ENCODE measurements at regions not wholly inside any gene's neighbourhood (a gene's known extent, or its start where the extent isn't known, plus 50 kb on each side); places are given as distances from the start of the nearest gene placed in this dataset.

DNA sequence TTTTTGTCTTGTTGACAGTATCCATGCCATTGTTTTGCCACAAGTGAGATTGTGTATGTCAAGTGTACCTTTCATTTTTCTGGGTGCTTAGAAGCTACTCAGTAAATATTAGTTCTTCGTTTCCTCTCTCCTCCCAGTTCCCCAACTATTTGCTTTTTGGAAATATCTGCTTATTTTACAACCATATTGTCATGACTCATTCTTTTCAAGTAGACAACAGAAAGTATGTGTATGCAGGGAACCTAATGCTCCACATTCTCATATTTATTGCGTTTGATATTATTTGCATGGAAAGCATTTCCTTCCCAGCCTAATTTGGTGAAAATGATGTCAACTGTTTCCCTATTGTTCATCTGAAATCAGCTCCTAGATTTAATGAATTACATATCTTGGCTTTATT is 483.7 kb upstream of the RIOK2 start:
- H3K4me1 ChIP-seq: no peaks in the 10 kb centered on the region
- no peaks in the 10 kb centered on the region for H3K36me3 ChIP-seq
- TF ChIP-seq, protein P1, sequence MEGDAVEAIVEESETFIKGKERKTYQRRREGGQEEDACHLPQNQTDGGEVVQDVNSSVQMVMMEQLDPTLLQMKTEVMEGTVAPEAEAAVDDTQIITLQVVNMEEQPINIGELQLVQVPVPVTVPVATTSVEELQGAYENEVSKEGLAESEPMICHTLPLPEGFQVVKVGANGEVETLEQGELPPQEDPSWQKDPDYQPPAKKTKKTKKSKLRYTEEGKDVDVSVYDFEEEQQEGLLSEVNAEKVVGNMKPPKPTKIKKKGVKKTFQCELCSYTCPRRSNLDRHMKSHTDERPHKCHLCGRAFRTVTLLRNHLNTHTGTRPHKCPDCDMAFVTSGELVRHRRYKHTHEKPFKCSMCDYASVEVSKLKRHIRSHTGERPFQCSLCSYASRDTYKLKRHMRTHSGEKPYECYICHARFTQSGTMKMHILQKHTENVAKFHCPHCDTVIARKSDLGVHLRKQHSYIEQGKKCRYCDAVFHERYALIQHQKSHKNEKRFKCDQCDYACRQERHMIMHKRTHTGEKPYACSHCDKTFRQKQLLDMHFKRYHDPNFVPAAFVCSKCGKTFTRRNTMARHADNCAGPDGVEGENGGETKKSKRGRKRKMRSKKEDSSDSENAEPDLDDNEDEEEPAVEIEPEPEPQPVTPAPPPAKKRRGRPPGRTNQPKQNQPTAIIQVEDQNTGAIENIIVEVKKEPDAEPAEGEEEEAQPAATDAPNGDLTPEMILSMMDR (IDR thresholded peaks at IDR 0.05): no peak
- no peak for TF ChIP-seq POLR2AphosphoS5 (IDR thresholded peaks at IDR 0.05)
- TF ChIP-seq POLR2A (IDR thresholded peaks at IDR 0.05): no peak
- H3K4me3 ChIP-seq: no peak overlapping the region
- DNase-seq (ENCODE audit: low spot score in 2 of 2): no peak
- no peaks in the 10 kb centered on the region for H3K9me3 ChIP-seq
- no peaks in the 10 kb centered on the region for H3K27me3 ChIP-seq
- H3K27ac ChIP-seq: no peak overlapping the region
- intact Hi-C loops (cut with DNase I; ENCODE audit: low total_unique reads): no loop called here

DNA sequence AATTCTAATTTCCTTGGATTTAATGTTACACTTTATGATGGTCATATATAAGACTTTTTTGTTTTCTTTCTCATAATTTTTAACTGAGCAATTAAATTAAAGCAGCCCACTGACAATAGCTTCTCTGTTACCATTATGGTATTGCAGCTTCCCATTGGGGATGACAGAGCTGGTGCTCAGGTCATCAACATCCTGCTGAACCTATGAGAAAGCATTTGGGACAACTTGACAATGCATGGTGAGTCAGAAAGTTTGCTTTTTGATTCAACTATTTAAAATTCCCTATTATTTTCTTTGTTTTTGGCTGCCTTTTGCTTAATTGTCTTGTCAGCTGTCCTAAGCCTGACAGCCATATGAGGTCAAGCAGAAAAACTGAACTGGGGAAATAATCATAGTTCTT is 487.4 kb upstream of the RIOK2 start:
- no peak overlapping the region for H3K27ac ChIP-seq
- no peaks in the 10 kb centered on the region for H3K4me1 ChIP-seq
- H3K27me3 ChIP-seq: no peaks in the 10 kb centered on the region
- intact Hi-C loops (cut with DNase I; ENCODE audit: low total_unique reads): no loop called here
- no peak overlapping the region for H3K4me3 ChIP-seq
- H3K9me3 ChIP-seq: no peaks in the 10 kb centered on the region
- DNase-seq (ENCODE audit: low spot score in 2 of 2): no peak
- TF ChIP-seq, protein P1 (IDR thresholded peaks at IDR 0.05): no peak
- TF ChIP-seq POLR2A (IDR thresholded peaks at IDR 0.05) (no peak), POLR2AphosphoS5 (IDR thresholded peaks at IDR 0.05) (no peak)
- no peaks in the 10 kb centered on the region for H3K36me3 ChIP-seq

DNA sequence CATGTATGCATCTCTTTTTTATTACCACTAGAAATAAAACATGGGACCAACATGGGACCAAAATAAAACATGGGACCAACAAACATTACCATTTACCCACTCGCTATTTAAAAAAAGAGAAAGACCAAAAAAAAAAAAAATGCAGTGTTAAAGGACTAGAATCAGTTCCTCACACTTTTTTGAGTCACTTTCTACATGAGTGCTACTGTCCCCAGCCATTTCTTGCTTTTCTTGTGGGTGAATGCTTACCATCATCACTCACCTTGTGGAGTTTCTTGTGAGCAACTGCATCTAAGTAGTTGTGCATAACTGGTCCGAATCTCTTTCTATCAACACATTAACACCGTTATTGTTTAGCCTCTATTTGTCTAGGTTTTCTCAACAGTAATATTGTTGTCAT is 493.6 kb upstream of the RIOK2 start:
- Histone ChIP-seq H3K9me3 (peaks cover 0 to 9% of the 10 kb centered on the region in 2 donors), H3K27me3 (no peaks in the 10 kb centered on the region), H3K4me1 (no peaks in the 10 kb centered on the region), H3K27ac (no peak overlapping the region), H3K4me3 (no peak overlapping the region), H3K36me3 (no peaks in the 10 kb centered on the region)
- intact Hi-C loops (cut with DNase I; ENCODE audit: low total_unique reads): no loop called here
- TF ChIP-seq POLR2A (IDR thresholded peaks at IDR 0.05) (no peak), POLR2AphosphoS5 (IDR thresholded peaks at IDR 0.05) (no peak)
- TF ChIP-seq, protein P1 (IDR thresholded peaks at IDR 0.05): no peak
- no peak for DNase-seq (ENCODE audit: low spot score in 2 of 2)

DNA sequence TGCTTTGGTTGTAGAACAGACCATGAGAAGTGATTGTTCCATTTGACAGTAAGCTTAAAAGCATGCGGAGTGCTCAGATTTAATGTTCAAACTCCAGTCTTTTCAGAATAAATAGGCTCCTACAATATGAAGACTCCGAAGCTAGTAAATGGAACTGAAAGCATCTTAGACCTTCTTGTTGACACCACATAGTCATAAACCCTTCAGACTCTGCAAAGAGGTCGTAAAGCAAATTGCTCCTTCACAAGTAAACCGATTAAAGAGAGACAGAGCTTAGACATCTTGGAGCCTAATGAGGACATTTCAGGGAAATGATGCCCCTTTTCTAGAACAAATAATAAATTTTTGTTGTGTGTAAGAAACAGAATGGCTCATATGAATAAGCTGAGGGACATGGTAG is 511.0 kb upstream of the RIOK2 start:
- TF ChIP-seq POLR2A (IDR thresholded peaks at IDR 0.05) (no peak), POLR2AphosphoS5 (IDR thresholded peaks at IDR 0.05) (no peak)
- TF ChIP-seq, protein P1 (IDR thresholded peaks at IDR 0.05): no peak
- no peaks in the 10 kb centered on the region for H3K36me3 ChIP-seq
- no peak for DNase-seq (ENCODE audit: low spot score in 2 of 2)
- no peak overlapping the region for H3K27ac ChIP-seq
- no peaks in the 10 kb centered on the region for H3K4me1 ChIP-seq
- H3K27me3 ChIP-seq: no peaks in the 10 kb centered on the region
- H3K4me3 ChIP-seq: no peak overlapping the region
- H3K9me3 ChIP-seq: no peaks in the 10 kb centered on the region
- intact Hi-C loops (cut with DNase I; ENCODE audit: low total_unique reads): no loop called here

DNA sequence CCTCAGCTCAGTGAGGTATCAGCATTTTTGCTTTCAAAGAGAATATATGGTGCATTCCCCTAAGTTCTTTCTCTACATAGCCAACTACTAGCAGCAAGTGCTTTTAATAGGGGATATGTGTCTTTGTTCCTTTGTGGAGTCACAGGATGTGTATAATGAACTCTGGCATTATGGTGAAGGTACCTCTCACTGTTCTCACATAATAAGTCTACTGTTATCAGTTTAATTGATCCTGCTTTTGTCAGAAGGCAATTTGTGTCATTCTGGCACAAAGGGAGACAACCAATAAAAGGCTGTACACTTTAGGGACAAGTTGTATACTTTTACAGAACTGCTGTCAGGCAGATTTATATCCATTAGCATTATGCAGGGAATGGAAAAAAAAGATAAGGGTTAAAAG is 531.4 kb upstream of the RIOK2 start:
- Histone ChIP-seq H3K4me1 (no peaks in the 10 kb centered on the region), H3K27me3 (no peaks in the 10 kb centered on the region), H3K27ac (no peak overlapping the region), H3K36me3 (no peaks in the 10 kb centered on the region), H3K4me3 (no peak overlapping the region), H3K9me3 (no peaks in the 10 kb centered on the region)
- DNase-seq (ENCODE audit: low spot score in 2 of 2): no peak
- TF ChIP-seq POLR2AphosphoS5 (IDR thresholded peaks at IDR 0.05): no peak
- TF ChIP-seq, protein P1 (IDR thresholded peaks at IDR 0.05): no peak
- TF ChIP-seq POLR2A (IDR thresholded peaks at IDR 0.05): no peak
- intact Hi-C loops (cut with DNase I; ENCODE audit: low total_unique reads): no loop called here
